PFSK-1 (cell line): ENCODE measurements at regions not wholly inside any gene's neighbourhood (a gene's known extent, or its start where the extent isn't known, plus 50 kb on each side); places are given as distances from the start of the nearest gene placed in this dataset.

ENCODE experiments used
- FOXP2 ChIP-seq: optimal IDR thresholded peaks from 2 replicates; pipeline ENCODE3; 2011; ENCODE audit warnings: borderline replicate concordance, control low read depth, inconsistent platforms; ENCODE audit not compliant: insufficient read depth; ENCODE audit errors: extremely low read length, extremely low read depth
- POLR2AphosphoS5 ChIP-seq: IDR thresholded peaks from 2 replicates; pipeline ENCODE4 v1.6.1; 2012; ENCODE audit warnings: low read depth, mild to moderate bottlenecking, control low read depth, low read length, moderate library complexity
- SIN3A ChIP-seq: IDR thresholded peaks from 2 replicates; pipeline ENCODE4 v1.6.1; 2012; ENCODE audit warnings: mild to moderate bottlenecking, low read length, moderate library complexity, borderline replicate concordance; ENCODE audit not compliant: insufficient read depth
- TAF1 ChIP-seq: IDR thresholded peaks from 2 replicates; pipeline ENCODE4 v1.6.1; 2012; ENCODE audit warnings: low read length, control low read depth, borderline replicate concordance; ENCODE audit not compliant: insufficient read depth
- TF ChIP-seq, protein P1 (sequence below), 2 experiments: IDR thresholded peaks; 2 replicates each; pipeline versions ENCODE4 v1.6.1 to v1.8.0; 2011 to 2012; ENCODE audit warnings: low read depth in 2 of 2, low read length in 2 of 2, control low read depth in 1 of 2, inconsistent platforms in 1 of 2, mild to moderate bottlenecking in 1 of 2, moderate library complexity in 1 of 2; ENCODE audit not compliant: insufficient read depth in 1 of 2

DNA sequence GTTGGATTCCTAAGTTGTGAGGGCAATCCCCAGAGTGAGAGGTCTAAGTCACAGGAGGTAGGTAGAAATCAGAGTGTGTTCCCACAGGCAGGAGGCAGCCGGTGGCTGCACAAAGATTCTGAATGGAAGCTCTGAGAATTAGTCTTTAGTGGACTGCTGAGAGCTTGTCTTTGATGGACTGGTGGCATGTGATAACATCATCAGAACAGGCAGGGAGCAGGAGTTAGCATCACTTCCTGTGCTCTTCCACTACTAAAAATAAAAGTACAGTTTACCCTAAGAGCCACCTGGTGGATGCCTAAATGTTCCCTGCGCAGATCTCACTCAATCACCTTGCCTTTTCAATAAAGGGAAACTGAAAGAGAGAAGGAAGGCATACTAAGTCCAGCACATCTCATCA lies 294.6 kb upstream of the POU3F2 start:
- TF ChIP-seq FOXP2 (no peak), TAF1 (no peak), SIN3A (no peak), POLR2AphosphoS5 (no peak)
- TF ChIP-seq, protein P1, sequence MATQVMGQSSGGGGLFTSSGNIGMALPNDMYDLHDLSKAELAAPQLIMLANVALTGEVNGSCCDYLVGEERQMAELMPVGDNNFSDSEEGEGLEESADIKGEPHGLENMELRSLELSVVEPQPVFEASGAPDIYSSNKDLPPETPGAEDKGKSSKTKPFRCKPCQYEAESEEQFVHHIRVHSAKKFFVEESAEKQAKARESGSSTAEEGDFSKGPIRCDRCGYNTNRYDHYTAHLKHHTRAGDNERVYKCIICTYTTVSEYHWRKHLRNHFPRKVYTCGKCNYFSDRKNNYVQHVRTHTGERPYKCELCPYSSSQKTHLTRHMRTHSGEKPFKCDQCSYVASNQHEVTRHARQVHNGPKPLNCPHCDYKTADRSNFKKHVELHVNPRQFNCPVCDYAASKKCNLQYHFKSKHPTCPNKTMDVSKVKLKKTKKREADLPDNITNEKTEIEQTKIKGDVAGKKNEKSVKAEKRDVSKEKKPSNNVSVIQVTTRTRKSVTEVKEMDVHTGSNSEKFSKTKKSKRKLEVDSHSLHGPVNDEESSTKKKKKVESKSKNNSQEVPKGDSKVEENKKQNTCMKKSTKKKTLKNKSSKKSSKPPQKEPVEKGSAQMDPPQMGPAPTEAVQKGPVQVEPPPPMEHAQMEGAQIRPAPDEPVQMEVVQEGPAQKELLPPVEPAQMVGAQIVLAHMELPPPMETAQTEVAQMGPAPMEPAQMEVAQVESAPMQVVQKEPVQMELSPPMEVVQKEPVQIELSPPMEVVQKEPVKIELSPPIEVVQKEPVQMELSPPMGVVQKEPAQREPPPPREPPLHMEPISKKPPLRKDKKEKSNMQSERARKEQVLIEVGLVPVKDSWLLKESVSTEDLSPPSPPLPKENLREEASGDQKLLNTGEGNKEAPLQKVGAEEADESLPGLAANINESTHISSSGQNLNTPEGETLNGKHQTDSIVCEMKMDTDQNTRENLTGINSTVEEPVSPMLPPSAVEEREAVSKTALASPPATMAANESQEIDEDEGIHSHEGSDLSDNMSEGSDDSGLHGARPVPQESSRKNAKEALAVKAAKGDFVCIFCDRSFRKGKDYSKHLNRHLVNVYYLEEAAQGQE (IDR thresholded peaks at IDR 0.05; ENCODE audit: insufficient read depth in 1 of 2, low read depth in 2 of 2, low read length in 2 of 2), result no peak

DNA sequence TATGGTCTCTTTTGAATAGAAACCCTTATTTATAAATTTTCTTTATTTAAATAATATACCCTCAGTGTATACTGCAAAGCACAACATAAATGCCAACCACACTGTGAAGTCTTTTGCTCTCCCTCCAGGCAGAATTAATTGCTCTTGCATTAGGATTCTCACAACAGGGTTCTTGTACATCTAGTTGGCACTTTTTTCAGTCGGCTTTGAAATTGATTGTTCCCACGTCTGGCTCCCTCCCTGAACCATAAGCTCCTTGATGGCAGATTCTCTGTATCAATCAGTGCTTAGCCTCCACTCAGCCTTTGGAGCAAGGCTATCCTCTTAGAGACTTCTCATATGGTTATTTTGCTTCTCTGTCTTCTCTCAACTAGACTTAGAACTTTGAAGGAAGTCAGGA lies 288.0 kb upstream of the POU3F2 start:
- no peak for TF ChIP-seq TAF1
- TF ChIP-seq SIN3A, result no peak
- TF ChIP-seq, protein P1 (IDR thresholded peaks at IDR 0.05; ENCODE audit: insufficient read depth in 1 of 2, low read depth in 2 of 2, low read length in 2 of 2), result no peak
- no peak for TF ChIP-seq FOXP2
- TF ChIP-seq POLR2AphosphoS5, result no peak

DNA sequence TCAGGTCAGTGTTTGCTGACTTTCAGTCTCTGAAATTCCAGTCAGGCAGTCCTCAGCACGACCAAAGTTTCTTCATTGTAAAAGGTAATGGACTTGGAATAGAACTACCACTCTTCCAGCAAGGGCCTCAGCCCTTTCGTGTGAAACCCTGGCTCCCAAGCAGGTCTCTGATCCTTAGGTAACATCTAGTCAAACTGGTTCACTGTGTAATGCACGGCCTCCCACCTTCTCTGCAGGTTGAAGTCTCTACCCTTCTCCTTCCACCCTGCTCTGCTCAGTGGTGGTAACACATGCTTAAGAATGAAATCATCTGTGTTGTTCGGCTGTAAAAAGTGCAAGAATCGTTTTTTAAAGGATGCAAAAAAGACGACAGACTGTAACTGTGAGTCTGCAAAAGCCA lies 287.2 kb upstream of the POU3F2 start:
- TF ChIP-seq SIN3A, result no peak
- no peak for TF ChIP-seq POLR2AphosphoS5
- TF ChIP-seq, protein P1 (IDR thresholded peaks at IDR 0.05; ENCODE audit: insufficient read depth in 1 of 2, low read depth in 2 of 2, low read length in 2 of 2), result no peak
- TF ChIP-seq TAF1, result no peak
- no peak for TF ChIP-seq FOXP2

DNA sequence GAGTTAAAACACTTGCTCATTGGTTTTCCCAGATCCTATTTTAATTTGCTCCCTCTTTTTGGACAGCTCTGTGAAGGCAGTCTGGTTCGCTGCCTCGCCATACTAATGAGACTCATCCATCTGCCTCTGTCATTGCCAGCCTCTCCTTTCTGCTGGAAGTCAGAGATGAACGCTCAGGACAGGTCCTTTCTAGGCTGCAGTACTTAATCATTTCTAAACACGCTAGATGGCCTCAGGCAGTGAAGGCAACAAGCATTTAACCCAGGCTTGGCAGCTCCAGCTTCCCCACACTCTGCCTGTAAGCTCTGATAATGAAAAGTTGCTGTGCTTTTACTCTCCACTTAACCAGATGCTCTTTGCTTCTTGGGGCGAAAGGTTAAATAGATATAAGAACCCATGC lies 286.7 kb upstream of the POU3F2 start:
- no peak for TF ChIP-seq FOXP2
- no peak for TF ChIP-seq TAF1
- TF ChIP-seq, protein P1 (IDR thresholded peaks at IDR 0.05; ENCODE audit: insufficient read depth in 1 of 2, low read depth in 2 of 2, low read length in 2 of 2), result no peak
- TF ChIP-seq POLR2AphosphoS5, result no peak
- TF ChIP-seq SIN3A, result no peak

DNA sequence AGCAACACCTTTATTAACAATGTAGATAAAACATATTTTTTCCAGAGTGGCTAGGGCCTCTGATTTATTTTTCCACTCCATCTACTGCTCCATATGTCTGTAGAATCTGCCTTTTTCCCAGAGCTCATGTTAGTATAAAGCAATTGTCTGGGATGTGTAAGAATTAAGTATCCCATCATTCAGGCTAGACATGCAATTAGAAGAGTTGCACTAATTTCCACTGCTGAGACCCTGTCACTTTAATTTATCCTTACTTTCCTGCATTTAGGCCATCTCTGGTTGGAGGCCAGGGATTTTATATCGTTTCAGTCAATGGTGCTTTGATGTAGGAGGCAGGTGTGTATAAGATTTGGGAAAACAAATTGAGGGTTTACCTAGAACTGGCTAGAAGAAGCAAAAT lies 286.1 kb upstream of the POU3F2 start:
- TF ChIP-seq TAF1 (no peak), FOXP2 (no peak), POLR2AphosphoS5 (no peak), SIN3A (no peak)
- TF ChIP-seq, protein P1 (IDR thresholded peaks at IDR 0.05; ENCODE audit: insufficient read depth in 1 of 2, low read depth in 2 of 2, low read length in 2 of 2), result no peak
